Right kidney (tissue), 1 donor: ENCODE measurements at regions not wholly inside any gene's neighbourhood (a gene's known extent, or its start where the extent isn't known, plus 50 kb on each side); places are given as distances from the start of the nearest gene placed in this dataset.

ENCODE experiments used
- DNase-seq: peaks from one replicate; pipeline ENCODE4 v3.0.0-alpha.2; 2016

GRCh38 chr2:181770150-181770549 lies 89.8 kb upstream of the NEUROD1 start:
- no peak for DNase-seq

- no peak for DNase-seq
Observed at GRCh38 chr2:181771356-181771755, 91.0 kb upstream of the NEUROD1 start.

- DNase-seq = no peak
Observed at GRCh38 chr2:181772334-181772733, 92.0 kb upstream of the NEUROD1 start.

- no peak for DNase-seq
Observed at GRCh38 chr2:181772777-181773176, 92.5 kb upstream of the NEUROD1 start.

- no peak for DNase-seq
Observed at GRCh38 chr2:181774685-181775084, 94.4 kb upstream of the NEUROD1 start.

GRCh38 chr2:181776336-181776735 lies 96.0 kb upstream of the NEUROD1 start:
- DNase-seq = no peak

GRCh38 chr2:181777734-181778133 lies 97.4 kb upstream of the NEUROD1 start:
- no peak for DNase-seq

- DNase-seq = no peak
Observed at GRCh38 chr2:181778621-181779201, 98.4 kb upstream of the NEUROD1 start.

GRCh38 chr2:181779288-181780021 lies 99.1 kb upstream of the NEUROD1 start:
- peak; percentile 55 for DNase-seq

- DNase-seq = peak; percentile 64
Observed at GRCh38 chr2:181780047-181780651, 99.8 kb upstream of the NEUROD1 start.

- DNase-seq = no peak
Observed at GRCh38 chr2:181780657-181781056, 100.3 kb upstream of the NEUROD1 start.

- no peak for DNase-seq
Observed at GRCh38 chr2:181781078-181781786, 100.9 kb upstream of the NEUROD1 start.

- DNase-seq = no peak
Observed at GRCh38 chr2:181782660-181783059, 102.3 kb upstream of the NEUROD1 start.

GRCh38 chr2:181784556-181784955 lies 104.2 kb upstream of the NEUROD1 start:
- no peak for DNase-seq

- no peak for DNase-seq
Observed at GRCh38 chr2:181785691-181786344, 105.5 kb upstream of the NEUROD1 start.

- no peak for DNase-seq
Observed at GRCh38 chr2:181786371-181787228, 104.9 kb upstream of the ITPRID2 start.

GRCh38 chr2:181787310-181788048 lies 104.1 kb upstream of the ITPRID2 start:
- DNase-seq = no peak

GRCh38 chr2:181788897-181789555 lies 102.5 kb upstream of the ITPRID2 start:
- DNase-seq = no peak

- DNase-seq = no peak
Observed at GRCh38 chr2:181789827-181790448, 101.6 kb upstream of the ITPRID2 start.
